Trophoblast cell (in vitro differentiated cells and primary cell): ENCODE measurements at regions not wholly inside any gene's neighbourhood (a gene's known extent, or its start where the extent isn't known, plus 50 kb on each side); places are given as distances from the start of the nearest gene placed in this dataset.

ENCODE experiments used
- DNase-seq, 2 donors: peaks; one replicate each; pipeline ENCODE4 v3.0.0-alpha.2; 2016
- H2AFZ ChIP-seq: 2 replicates; pipeline ENCODE4 v1.6.1; 2013; ENCODE audit warnings: low read length, moderate library complexity, mild to moderate bottlenecking; ENCODE audit not compliant: insufficient read depth, poor library complexity
- H2AK5ac ChIP-seq: 2 replicates; pipeline ENCODE4 v1.6.1; 2013; ENCODE audit warnings: mild to moderate bottlenecking, low read length
- H2BK120ac ChIP-seq: 2 replicates; pipeline ENCODE4 v1.6.1; 2013; ENCODE audit warnings: low read length, mild to moderate bottlenecking, moderate library complexity; ENCODE audit not compliant: insufficient read depth, poor library complexity
- H2BK12ac ChIP-seq: 2 replicates; pipeline ENCODE4 v1.6.1; 2013; ENCODE audit warnings: mild to moderate bottlenecking, low read length, moderate library complexity
- H2BK5ac ChIP-seq: 2 replicates; pipeline ENCODE4 v1.6.1; 2013; ENCODE audit warnings: low read length, low read depth, moderate library complexity, mild to moderate bottlenecking; ENCODE audit not compliant: poor library complexity
- H3K14ac ChIP-seq: 2 replicates; pipeline ENCODE4 v1.6.1; 2013; ENCODE audit warnings: mild to moderate bottlenecking, low read length
- H3K18ac ChIP-seq: 2 replicates; pipeline ENCODE4 v1.6.1; 2013; ENCODE audit warnings: mild to moderate bottlenecking, low read length
- H3K23ac ChIP-seq: 2 replicates; pipeline ENCODE4 v1.6.1; 2013; ENCODE audit warnings: low read length
- H3K27ac ChIP-seq: 2 replicates; pipeline ENCODE4 v1.5.1; 2013; ENCODE audit warnings: low read depth, mild to moderate bottlenecking, inconsistent platforms, low read length, moderate library complexity
- H3K27me3 ChIP-seq: 2 replicates; pipeline ENCODE4 v1.6.1; 2013; ENCODE audit warnings: inconsistent platforms, mild to moderate bottlenecking, low read length, moderate library complexity; ENCODE audit not compliant: insufficient read depth
- H3K36me3 ChIP-seq, 2 experiments: 1 replicate in 1 of 2; 2 replicates in 1 of 2; pipeline ENCODE4 v1.6.1; 2013; ENCODE audit warnings: low read length in 2 of 2, mild to moderate bottlenecking in 2 of 2, moderate library complexity in 1 of 2; ENCODE audit not compliant: insufficient read depth in 2 of 2, control insufficient read depth in 1 of 2
- H3K4ac ChIP-seq: 2 replicates; pipeline ENCODE4 v1.6.1; 2013; ENCODE audit warnings: low read depth, mild to moderate bottlenecking, low read length, moderate library complexity
- H3K4me1 ChIP-seq, 2 experiments: 1 replicate in 1 of 2; 2 replicates in 1 of 2; pipeline ENCODE4 v1.6.1; 2013; ENCODE audit warnings: low read length in 2 of 2, mild to moderate bottlenecking in 2 of 2, moderate library complexity in 1 of 2; ENCODE audit not compliant: insufficient read depth in 2 of 2, control insufficient read depth in 1 of 2
- H3K4me2 ChIP-seq: 2 replicates; pipeline ENCODE4 v1.6.1; 2013; ENCODE audit warnings: inconsistent platforms, mild to moderate bottlenecking, low read length, moderate library complexity
- H3K4me3 ChIP-seq: 2 replicates; pipeline ENCODE4 v1.5.1; 2013; ENCODE audit warnings: mild to moderate bottlenecking, low read depth, low read length, inconsistent platforms
- H3K79me1 ChIP-seq: one replicate; pipeline ENCODE4 v1.6.1; 2013; ENCODE audit warnings: low read length
- H3K79me2 ChIP-seq: 2 replicates; pipeline ENCODE4 v1.6.1; 2013; ENCODE audit warnings: low read length, mild to moderate bottlenecking; ENCODE audit not compliant: control insufficient read depth, insufficient read depth, poor library complexity
- H3K9ac ChIP-seq: 2 replicates; pipeline ENCODE4 v1.6.1; 2013; ENCODE audit warnings: mild to moderate bottlenecking, low read length
- H3K9me3 ChIP-seq: 2 replicates; pipeline ENCODE4 v1.6.1; 2013; ENCODE audit warnings: low read depth, mild to moderate bottlenecking, control low read depth, inconsistent platforms, low read length; ENCODE audit not compliant: insufficient read depth
- H4K12ac ChIP-seq: 2 replicates; pipeline ENCODE4 v1.6.1; 2013; ENCODE audit warnings: low read depth, mild to moderate bottlenecking, low read length, moderate library complexity
- H4K8ac ChIP-seq: 2 replicates; pipeline ENCODE4 v1.6.1; 2013; ENCODE audit warnings: low read depth, mild to moderate bottlenecking, low read length, moderate library complexity
- H4K91ac ChIP-seq: one replicate; pipeline ENCODE4 v1.6.1; 2013; ENCODE audit warnings: low read depth, mild to moderate bottlenecking, low read length, moderate library complexity
- WGBS: extraction: QIAGEN DNeasy Blood & Tissue Kit; methylation state at CpG from one replicate; pipeline ENCODE4 v1.1.7; 2013; ENCODE audit warnings: missing lambda C conversion rate; ENCODE audit not compliant: insufficient read length, insufficient coverage; ENCODE audit errors: extremely low coverage; 5-methylcytosine and 5-hydroxymethylcytosine counted together

DNA sequence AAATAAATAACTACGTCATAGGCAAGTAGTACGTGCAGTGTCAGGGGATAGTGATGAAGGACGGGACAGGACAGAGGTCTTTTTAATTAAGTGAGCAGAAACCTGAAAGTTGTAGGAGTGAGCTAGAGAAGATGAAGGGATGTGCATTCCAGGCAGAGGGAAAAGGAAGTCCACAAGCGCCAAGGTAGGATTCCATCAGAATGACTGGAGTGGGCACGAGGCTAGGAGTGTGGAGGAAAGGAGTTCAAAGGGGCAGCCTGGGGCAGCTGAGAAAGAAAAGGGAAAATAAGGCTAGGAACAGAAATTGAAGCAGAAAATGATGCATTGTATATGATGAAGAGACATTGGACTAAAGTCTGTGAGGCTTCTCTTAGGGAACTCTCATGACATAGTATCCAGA is 192.2 kb upstream of the TLL1 start:
- H2BK12ac ChIP-seq = no peak overlapping the region
- no peaks in the 10 kb centered on the region for H3K9me3 ChIP-seq
- H3K18ac ChIP-seq = no peak overlapping the region
- no peaks in the 10 kb centered on the region for H3K79me1 ChIP-seq
- no peak overlapping the region for H2BK5ac ChIP-seq
- no peak overlapping the region for H2AFZ ChIP-seq
- H3K4me3 ChIP-seq = no peak overlapping the region
- no peak overlapping the region for H3K27ac ChIP-seq
- H3K4me2 ChIP-seq = no peak overlapping the region
- no peak overlapping the region for H4K8ac ChIP-seq
- no peaks in the 10 kb centered on the region for H3K4me1 ChIP-seq
- H3K14ac ChIP-seq = no peak overlapping the region
- no peaks in the 10 kb centered on the region for H3K36me3 ChIP-seq
- no peak overlapping the region for H3K4ac ChIP-seq
- no CpG with 5 or more reads among the region's 5 CpGs for WGBS
- H3K27me3 ChIP-seq = no peaks in the 10 kb centered on the region
- H3K23ac ChIP-seq = no peak overlapping the region
- H3K9ac ChIP-seq = no peak overlapping the region
- no peak overlapping the region for H2AK5ac ChIP-seq
- H3K79me2 ChIP-seq = no peaks in the 10 kb centered on the region
- no peak for DNase-seq
- no peak overlapping the region for H2BK120ac ChIP-seq
- H4K91ac ChIP-seq = no peak overlapping the region
- no peak overlapping the region for H4K12ac ChIP-seq

DNA sequence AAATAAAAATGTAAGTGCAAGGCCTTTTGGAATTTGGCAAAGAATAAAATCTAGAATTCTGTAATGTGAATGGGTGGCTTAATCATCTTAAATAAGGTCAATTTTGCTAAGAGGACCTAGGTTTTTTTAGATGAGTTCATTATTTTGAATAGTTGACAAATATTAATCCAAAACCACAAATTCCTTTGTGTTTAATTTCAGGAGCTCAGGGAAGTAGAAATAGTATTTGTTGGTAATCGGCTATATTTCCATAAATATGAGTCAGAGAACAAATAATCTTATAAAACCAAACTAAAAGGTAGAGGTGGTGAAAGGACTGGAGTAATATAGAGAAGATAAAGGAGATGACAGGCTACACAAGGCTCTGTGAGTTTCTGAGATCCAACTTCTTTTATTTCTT is 190.4 kb upstream of the TLL1 start:
- no peaks in the 10 kb centered on the region for H3K9me3 ChIP-seq
- no peaks in the 10 kb centered on the region for H3K36me3 ChIP-seq
- no peak overlapping the region for H2AFZ ChIP-seq
- no peak overlapping the region for H3K14ac ChIP-seq
- H2BK120ac ChIP-seq = no peak overlapping the region
- H4K91ac ChIP-seq = no peak overlapping the region
- no peaks in the 10 kb centered on the region for H3K79me1 ChIP-seq
- no peak overlapping the region for H2BK5ac ChIP-seq
- H3K9ac ChIP-seq = no peak overlapping the region
- no peak overlapping the region for H3K18ac ChIP-seq
- no peak overlapping the region for H3K4me3 ChIP-seq
- H3K4ac ChIP-seq = no peak overlapping the region
- H3K27me3 ChIP-seq = no peaks in the 10 kb centered on the region
- H2BK12ac ChIP-seq = no peak overlapping the region
- H2AK5ac ChIP-seq = no peak overlapping the region
- DNase-seq = no peak
- H4K8ac ChIP-seq = no peak overlapping the region
- no peak overlapping the region for H3K4me2 ChIP-seq
- H3K23ac ChIP-seq = no peak overlapping the region
- no peaks in the 10 kb centered on the region for H3K79me2 ChIP-seq
- no CpG with 5 or more reads among the region's 1 CpG for whole genome bisulfite sequencing
- H4K12ac ChIP-seq = no peak overlapping the region
- no peaks in the 10 kb centered on the region for H3K4me1 ChIP-seq
- no peak overlapping the region for H3K27ac ChIP-seq

- no peak overlapping the region for H4K12ac ChIP-seq
- H4K91ac ChIP-seq = no peak overlapping the region
- no peak overlapping the region for H3K14ac ChIP-seq
- no peak overlapping the region for H2AK5ac ChIP-seq
- H3K79me1 ChIP-seq = no peaks in the 10 kb centered on the region
- no peak overlapping the region for H2AFZ ChIP-seq
- no peak overlapping the region for H2BK5ac ChIP-seq
- no peak for DNase-seq
- no peak overlapping the region for H3K18ac ChIP-seq
- H3K4me3 ChIP-seq = no peak overlapping the region
- H2BK12ac ChIP-seq = no peak overlapping the region
- H3K4me1 ChIP-seq = no peaks in the 10 kb centered on the region
- H3K27me3 ChIP-seq = no peaks in the 10 kb centered on the region
- no peak overlapping the region for H3K27ac ChIP-seq
- no peaks in the 10 kb centered on the region for H3K9me3 ChIP-seq
- no peaks in the 10 kb centered on the region for H3K36me3 ChIP-seq
- no peak overlapping the region for H2BK120ac ChIP-seq
- H3K79me2 ChIP-seq = no peaks in the 10 kb centered on the region
- H3K9ac ChIP-seq = no peak overlapping the region
- no peak overlapping the region for H3K4ac ChIP-seq
- no peak overlapping the region for H3K23ac ChIP-seq
- H3K4me2 ChIP-seq = no peak overlapping the region
- WGBS = no CpG with 5 or more reads among the region's 7 CpGs
- no peak overlapping the region for H4K8ac ChIP-seq
Observed at GRCh38 chr4:165684177-165684805, 188.7 kb upstream of the TLL1 start.

GRCh38 chr4:165686756-165687155 is 186.3 kb upstream of the TLL1 start:
- Histone ChIP-seq H3K79me2 (no peaks in the 10 kb centered on the region), H3K18ac (no peak overlapping the region), H4K12ac (no peak overlapping the region), H3K4ac (no peak overlapping the region), H2BK5ac (no peak overlapping the region), H4K8ac (no peak overlapping the region), H3K4me1 (no peaks in the 10 kb centered on the region), H3K14ac (no peak overlapping the region), H3K36me3 (no peaks in the 10 kb centered on the region), H3K9me3 (no peaks in the 10 kb centered on the region), H2BK12ac (no peak overlapping the region), H4K91ac (no peak overlapping the region), H2BK120ac (no peak overlapping the region), H3K27me3 (no peaks in the 10 kb centered on the region), H3K4me2 (no peak overlapping the region), H3K23ac (no peak overlapping the region), H3K9ac (no peak overlapping the region), H3K4me3 (no peak overlapping the region), H2AK5ac (no peak overlapping the region), H3K79me1 (no peaks in the 10 kb centered on the region), H3K27ac (no peak overlapping the region), H2AFZ (no peak overlapping the region)
- no peak for DNase-seq
- WGBS = no CpG with 5 or more reads among the region's 3 CpGs
